GM18508 (cell line): ENCODE measurements at regions not wholly inside any gene's neighbourhood (a gene's known extent, or its start where the extent isn't known, plus 50 kb on each side); places are given as distances from the start of the nearest gene placed in this dataset.

ENCODE experiments used
- ATAC-seq: cut with Tn5 transposase; IDR thresholded peaks from one replicate; pipeline ENCODE4 v1.9.1; 2021; ENCODE audit warnings: moderate number of reproducible peaks; ENCODE audit not compliant: insufficient read depth, unreplicated experiment

GRCh38 chr2:38509947-38510326 is 92.8 kb downstream of the HNRNPLL start:
- ATAC-seq: no peak

- ATAC-seq: no peak
Observed at GRCh38 chr2:38509314-38509946, 93.3 kb downstream of the HNRNPLL start.

GRCh38 chr2:38508311-38509039 is 94.3 kb downstream of the HNRNPLL start:
- no peak for ATAC-seq

- no peak for ATAC-seq
Observed at GRCh38 chr2:38507712-38508111, 95.0 kb downstream of the HNRNPLL start.

- no peak for ATAC-seq
Observed at GRCh38 chr2:38505779-38506178, 96.9 kb downstream of the HNRNPLL start.

- no peak for ATAC-seq
Observed at GRCh38 chr2:38504169-38504568, 98.6 kb downstream of the HNRNPLL start.

GRCh38 chr2:38502107-38502506 is 100.6 kb downstream of the HNRNPLL start:
- no peak for ATAC-seq

- no peak for ATAC-seq
Observed at GRCh38 chr2:38500283-38500634, 102.5 kb downstream of the HNRNPLL start.

- no peak for ATAC-seq
Observed at GRCh38 chr2:38499548-38500282, 103.0 kb downstream of the HNRNPLL start.

- ATAC-seq: no peak
Observed at GRCh38 chr2:38498045-38498481, 104.7 kb downstream of the HNRNPLL start.

- no peak for ATAC-seq
Observed at GRCh38 chr2:38497670-38498037, 105.1 kb downstream of the HNRNPLL start.

GRCh38 chr2:38496927-38497669 is 105.6 kb downstream of the HNRNPLL start:
- ATAC-seq: no peak

- ATAC-seq: no peak
Observed at GRCh38 chr2:38495880-38496279, 106.8 kb downstream of the HNRNPLL start.

GRCh38 chr2:38494394-38494793 is 108.3 kb downstream of the HNRNPLL start:
- no peak for ATAC-seq

- no peak for ATAC-seq
Observed at GRCh38 chr2:38492042-38492615, 110.6 kb downstream of the HNRNPLL start.

GRCh38 chr2:38491436-38491835 is 111.3 kb downstream of the HNRNPLL start:
- no peak for ATAC-seq

GRCh38 chr2:38489846-38490245 is 112.8 kb upstream of the ATL2 start:
- no peak for ATAC-seq

- ATAC-seq: no peak
Observed at GRCh38 chr2:38487852-38488251, 110.8 kb upstream of the ATL2 start.

- ATAC-seq: no peak
Observed at GRCh38 chr2:38486213-38487026, 109.3 kb upstream of the ATL2 start.

GRCh38 chr2:38485734-38486133 is 108.7 kb upstream of the ATL2 start:
- ATAC-seq: no peak
